Midbrain (tissue), 1 donor: ENCODE measurements at regions not wholly inside any gene's neighbourhood (a gene's known extent, or its start where the extent isn't known, plus 50 kb on each side); places are given as distances from the start of the nearest gene placed in this dataset.
"Not testable (repeated sequence)": the region's sequence is repeated elsewhere in the genome, so short reads cannot be mapped to it uniquely, and the experiment has no call there.

ENCODE experiments used
- DNase-seq: peaks from one replicate; lab custom pipeline; 2025; lab: John Stamatoyannopoulos, UW

- no peak for DNase-seq
These were observed 85.2 kb upstream of the SIPA1L2 start for GRCh38 chr1:232715154-232715553.

- not testable (repeated sequence) for DNase-seq
These were observed 87.3 kb upstream of the MAP10 start for GRCh38 chr1:232717911-232718310.

- DNase-seq, result no peak
These were observed 86.0 kb upstream of the MAP10 start for GRCh38 chr1:232718928-232719927.

GRCh38 chr1:232722626-232723025 lies 82.6 kb upstream of the MAP10 start:
- DNase-seq, result no peak

GRCh38 chr1:232725305-232726047 lies 79.7 kb upstream of the MAP10 start:
- DNase-seq, result no peak

GRCh38 chr1:232726048-232726779 lies 79.0 kb upstream of the MAP10 start:
- no peak for DNase-seq

GRCh38 chr1:232728507-232729263 lies 76.5 kb upstream of the MAP10 start:
- DNase-seq, result no peak

- no peak for DNase-seq
These were observed 72.8 kb upstream of the MAP10 start for GRCh38 chr1:232732344-232732910.

GRCh38 chr1:232737917-232738316 lies 67.3 kb upstream of the MAP10 start:
- DNase-seq, result no peak

- no peak for DNase-seq
These were observed 61.2 kb upstream of the MAP10 start for GRCh38 chr1:232743999-232744398.

- no peak for DNase-seq
These were observed 60.4 kb upstream of the MAP10 start for GRCh38 chr1:232744847-232745246.

- not testable (repeated sequence) for DNase-seq
These were observed 59.5 kb upstream of the MAP10 start for GRCh38 chr1:232745698-232746097.

- DNase-seq, result no peak
These were observed 56.3 kb upstream of the MAP10 start for GRCh38 chr1:232748910-232749368.

GRCh38 chr1:232751393-232752140 lies 53.6 kb upstream of the MAP10 start:
- no peak for DNase-seq

- DNase-seq, result no peak
These were observed 52.9 kb upstream of the MAP10 start for GRCh38 chr1:232752365-232752764.

GRCh38 chr1:232754930-232755329 lies 50.3 kb upstream of the MAP10 start:
- no peak for DNase-seq
